Gastroesophageal sphincter (tissue), 3 donors: ENCODE measurements at regions not wholly inside any gene's neighbourhood (a gene's known extent, or its start where the extent isn't known, plus 50 kb on each side); places are given as distances from the start of the nearest gene placed in this dataset.

Source experiments
- CTCF ChIP-seq, 4 experiments: fragments of 200-600 bp in 2 of 4; fragments of 450-650 bp in 2 of 4; sonication (generic) in 1 of 4; IDR thresholded peaks; one replicate each; pipeline ENCODE4 v1.5.1; 2017 to 2019; ENCODE audit warnings: antibody characterized with exemption in 4 of 4, mild to moderate bottlenecking in 2 of 4, moderate library complexity in 2 of 4
- POLR2A ChIP-seq, 2 donors: fragments of 450-650 bp; IDR thresholded peaks; one replicate each; pipeline ENCODE4 v1.6.1; 2017; ENCODE audit warnings: antibody characterized with exemption in 2 of 2, mild to moderate bottlenecking in 2 of 2, moderate library complexity in 1 of 2
- POLR2AphosphoS5 ChIP-seq: sonication (generic); formaldehyde crosslinking; IDR thresholded peaks from one replicate; pipeline ENCODE4 v1.6.1; 2017; ENCODE audit warnings: antibody characterized with exemption

- TF ChIP-seq CTCF (IDR thresholded peaks at IDR 0.05) (no peak), POLR2A (IDR thresholded peaks at IDR 0.05) (no peak), POLR2AphosphoS5 (no peak)
Measured at GRCh38 chr4:31261632-31262031, 541.5 kb downstream of the PCDH7 start.
